ENCODE measurements at regions not wholly inside any gene's neighbourhood (a gene's known extent, or its start where the extent isn't known, plus 50 kb on each side); places are given as distances from the start of the nearest gene placed in this dataset.

DNA sequence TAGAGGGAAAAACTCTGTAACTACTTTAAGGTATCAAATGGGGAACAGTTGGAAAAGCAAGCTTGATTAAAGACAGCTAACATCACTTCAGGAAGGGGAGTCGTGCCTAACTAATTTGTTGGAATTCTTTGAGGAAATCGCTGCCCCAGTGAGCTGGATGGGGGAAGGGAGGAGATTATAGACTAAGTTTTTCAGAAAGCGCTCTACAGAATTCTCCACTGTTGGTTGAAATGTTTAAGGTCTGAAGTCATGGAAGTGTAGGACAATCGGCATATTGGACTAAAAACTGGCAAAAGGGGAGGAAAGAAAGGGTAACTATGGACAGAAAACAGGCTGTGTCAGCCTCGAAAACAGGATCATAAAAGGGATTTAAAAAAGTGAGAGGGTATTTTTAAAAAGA is 229.9 kb upstream of the HMGA2 start:
- H3K4me1 ChIP-seq (ENCODE audit: control insufficient read depth in 3 of 3, insufficient read depth in 3 of 3, low read length in 3 of 3) = no peaks in the 10 kb centered on the region
- no peaks in the 10 kb centered on the region for H3K9me3 ChIP-seq (ENCODE audit: control insufficient read depth in 3 of 3, low read length in 3 of 3)
- H3K9ac ChIP-seq (ENCODE audit: low read depth in 1 of 3, low read length in 3 of 3) = no peak overlapping the region
- peaks cover 0 to 6% (median 2%) of the 10 kb centered on the region in 3 donors for H3K27me3 ChIP-seq (ENCODE audit: control insufficient read depth in 3 of 3, insufficient read depth in 3 of 3, low read length in 3 of 3)
- H3K4me3 ChIP-seq (ENCODE audit: low read length in 3 of 3) = no peak overlapping the region
- no peak overlapping the region for H3K27ac ChIP-seq (ENCODE audit: low read depth, low read length)
- H3K36me3 ChIP-seq (ENCODE audit: control insufficient read depth in 3 of 3, insufficient read depth in 3 of 3, low read length in 3 of 3) = no peaks in the 10 kb centered on the region

DNA sequence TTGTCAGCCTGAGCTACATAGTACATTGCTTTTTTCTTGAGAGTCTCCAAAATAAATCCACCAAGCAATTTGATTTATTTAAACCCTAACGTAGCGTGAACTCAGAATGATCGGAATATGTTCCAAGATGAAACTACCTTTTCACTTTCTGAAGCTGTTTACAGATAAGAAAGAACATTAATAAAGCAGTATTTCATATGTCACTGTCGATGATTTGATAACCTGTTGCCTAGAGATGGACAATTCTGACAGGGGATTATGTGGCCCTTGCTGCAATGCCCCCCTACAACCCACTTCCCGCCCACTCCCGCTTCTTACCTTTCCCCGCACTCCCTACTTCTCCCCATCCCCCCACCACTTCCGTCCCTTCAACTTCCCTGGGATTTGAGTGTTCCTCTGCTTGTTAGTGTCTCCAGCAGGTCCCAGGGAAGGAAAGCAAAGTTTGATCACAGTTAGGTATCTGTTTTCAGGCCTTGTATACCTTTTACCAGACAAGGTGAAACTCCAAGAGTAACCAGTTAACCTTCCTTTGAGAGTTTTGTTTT is 229.2 kb upstream of the HMGA2 start:
- Histone ChIP-seq H3K36me3 (ENCODE audit: control insufficient read depth in 3 of 3, insufficient read depth in 3 of 3, low read length in 3 of 3) (no peaks in the 10 kb centered on the region), H3K9ac (ENCODE audit: low read depth in 1 of 3, low read length in 3 of 3) (no peak overlapping the region), H3K9me3 (ENCODE audit: control insufficient read depth in 3 of 3, low read length in 3 of 3) (no peaks in the 10 kb centered on the region), H3K4me3 (ENCODE audit: low read length in 3 of 3) (no peak overlapping the region), H3K4me1 (ENCODE audit: control insufficient read depth in 3 of 3, insufficient read depth in 3 of 3, low read length in 3 of 3) (no peaks in the 10 kb centered on the region), H3K27me3 (ENCODE audit: control insufficient read depth in 3 of 3, insufficient read depth in 3 of 3, low read length in 3 of 3) (peaks cover 0 to 6% (median 2%) of the 10 kb centered on the region in 3 donors), H3K27ac (ENCODE audit: low read depth, low read length) (no peak overlapping the region)

DNA sequence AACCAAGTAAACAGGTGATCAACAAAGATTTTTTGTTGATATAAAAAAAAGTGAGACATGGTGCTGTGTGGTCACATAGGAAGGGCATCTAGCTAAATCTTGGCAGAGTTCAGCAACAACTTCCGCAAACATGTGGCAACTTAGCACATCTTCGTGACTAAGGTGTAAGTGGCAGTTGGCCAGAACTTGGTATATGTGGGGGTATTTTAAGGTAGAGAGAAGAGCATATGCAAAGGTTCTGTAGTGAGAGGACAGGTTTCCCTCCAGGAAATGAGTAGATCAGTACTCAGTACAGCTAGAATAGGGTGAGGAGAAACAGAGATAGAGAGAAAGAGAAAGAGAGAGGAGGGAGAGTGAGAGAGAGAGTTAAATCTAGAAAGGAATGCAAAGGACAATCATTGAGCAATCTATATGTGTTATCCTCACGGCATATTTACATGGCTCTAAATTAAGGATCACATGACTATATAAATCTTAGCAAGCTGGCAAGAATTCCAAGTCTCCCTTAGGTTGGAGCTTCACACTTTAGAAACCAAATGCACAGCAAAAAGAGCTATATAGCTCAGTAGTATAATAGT is 227.7 kb upstream of the HMGA2 start:
- no peak overlapping the region for H3K27ac ChIP-seq (ENCODE audit: low read depth, low read length)
- H3K9me3 ChIP-seq (ENCODE audit: control insufficient read depth in 3 of 3, low read length in 3 of 3) = no peaks in the 10 kb centered on the region
- H3K4me1 ChIP-seq (ENCODE audit: control insufficient read depth in 3 of 3, insufficient read depth in 3 of 3, low read length in 3 of 3) = no peaks in the 10 kb centered on the region
- H3K27me3 ChIP-seq (ENCODE audit: control insufficient read depth in 3 of 3, insufficient read depth in 3 of 3, low read length in 3 of 3) = peaks cover 0 to 6% (median 2%) of the 10 kb centered on the region in 3 donors
- no peak overlapping the region for H3K9ac ChIP-seq (ENCODE audit: low read depth in 1 of 3, low read length in 3 of 3)
- no peaks in the 10 kb centered on the region for H3K36me3 ChIP-seq (ENCODE audit: control insufficient read depth in 3 of 3, insufficient read depth in 3 of 3, low read length in 3 of 3)
- no peak overlapping the region for H3K4me3 ChIP-seq (ENCODE audit: low read length in 3 of 3)

DNA sequence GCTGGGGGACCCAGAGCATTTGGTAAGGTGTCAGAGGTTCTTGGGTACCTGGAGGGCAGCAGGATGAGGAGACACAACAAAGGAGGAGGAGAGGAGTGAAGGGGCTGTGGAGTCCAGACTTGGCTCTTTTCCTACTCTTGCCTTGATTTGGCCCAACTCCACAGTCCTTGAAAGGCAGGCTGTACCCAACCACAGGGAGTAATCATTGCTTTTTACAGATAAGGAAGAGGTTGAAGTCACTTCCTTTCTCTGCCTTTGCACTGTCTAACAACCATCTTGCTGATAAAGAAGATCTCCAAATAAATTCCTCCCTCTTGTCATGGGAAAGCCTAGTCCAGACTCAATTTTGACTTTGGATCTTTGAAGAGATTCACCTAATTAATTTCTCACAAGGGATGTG is 226.8 kb upstream of the HMGA2 start:
- no peak overlapping the region for H3K4me3 ChIP-seq (ENCODE audit: low read length in 3 of 3)
- H3K27me3 ChIP-seq (ENCODE audit: control insufficient read depth in 3 of 3, insufficient read depth in 3 of 3, low read length in 3 of 3) = peaks cover 0 to 6% (median 2%) of the 10 kb centered on the region in 3 donors
- no peak overlapping the region for H3K27ac ChIP-seq (ENCODE audit: low read depth, low read length)
- H3K4me1 ChIP-seq (ENCODE audit: control insufficient read depth in 3 of 3, insufficient read depth in 3 of 3, low read length in 3 of 3) = no peaks in the 10 kb centered on the region
- H3K36me3 ChIP-seq (ENCODE audit: control insufficient read depth in 3 of 3, insufficient read depth in 3 of 3, low read length in 3 of 3) = no peaks in the 10 kb centered on the region
- H3K9me3 ChIP-seq (ENCODE audit: control insufficient read depth in 3 of 3, low read length in 3 of 3) = no peaks in the 10 kb centered on the region
- H3K9ac ChIP-seq (ENCODE audit: low read depth in 1 of 3, low read length in 3 of 3) = no peak overlapping the region

DNA sequence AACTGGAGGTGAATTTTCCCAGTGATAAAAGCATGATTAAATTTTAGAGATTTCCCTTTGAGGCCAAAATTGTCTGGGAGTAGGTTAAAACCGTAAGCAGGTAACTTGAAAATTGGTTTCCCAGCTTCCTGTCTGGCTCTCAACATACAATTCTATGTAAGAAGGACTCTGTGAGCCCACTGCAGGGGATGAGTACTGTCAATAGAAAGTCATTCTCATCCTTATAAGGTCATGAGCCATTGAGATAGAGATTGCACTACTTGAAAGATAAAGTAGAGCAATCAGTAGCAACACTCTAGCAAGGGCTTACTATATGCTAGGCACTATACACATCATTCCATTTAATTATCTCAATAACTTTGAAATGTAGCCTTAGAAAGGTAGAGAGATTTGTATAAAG is 225.6 kb upstream of the HMGA2 start:
- no peak overlapping the region for H3K4me3 ChIP-seq (ENCODE audit: low read length in 3 of 3)
- no peak overlapping the region for H3K9ac ChIP-seq (ENCODE audit: low read depth in 1 of 3, low read length in 3 of 3)
- no peak overlapping the region for H3K27ac ChIP-seq (ENCODE audit: low read depth, low read length)
- peaks cover 2 to 4% (median 3%) of the 10 kb centered on the region in 3 donors for H3K4me1 ChIP-seq (ENCODE audit: control insufficient read depth in 3 of 3, insufficient read depth in 3 of 3, low read length in 3 of 3)
- H3K9me3 ChIP-seq (ENCODE audit: control insufficient read depth in 3 of 3, low read length in 3 of 3) = no peaks in the 10 kb centered on the region
- no peaks in the 10 kb centered on the region for H3K36me3 ChIP-seq (ENCODE audit: control insufficient read depth in 3 of 3, insufficient read depth in 3 of 3, low read length in 3 of 3)
- H3K27me3 ChIP-seq (ENCODE audit: control insufficient read depth in 3 of 3, insufficient read depth in 3 of 3, low read length in 3 of 3) = peaks cover 0 to 6% (median 2%) of the 10 kb centered on the region in 3 donors

DNA sequence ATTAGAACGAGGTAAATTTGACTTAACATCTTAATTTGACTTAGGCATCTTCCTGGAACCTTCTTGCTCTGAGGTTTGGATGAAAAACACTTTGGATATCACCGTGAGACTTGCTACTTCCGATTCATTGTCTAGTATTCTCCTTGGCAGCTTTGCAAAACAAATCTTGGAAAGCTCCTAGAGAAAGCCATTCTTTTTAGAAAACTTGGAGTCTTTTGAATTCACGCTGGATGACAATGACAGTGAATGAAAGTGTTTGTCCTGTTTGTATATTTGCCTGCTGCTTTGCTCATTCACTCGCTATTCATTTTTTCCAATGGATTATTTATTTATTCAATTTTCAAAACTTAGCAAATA is 222.1 kb upstream of the HMGA2 start:
- Histone ChIP-seq H3K27me3 (ENCODE audit: control insufficient read depth in 3 of 3, insufficient read depth in 3 of 3, low read length in 3 of 3) (peaks cover 0 to 3% (median 0%) of the 10 kb centered on the region in 3 donors), H3K4me3 (ENCODE audit: low read length in 3 of 3) (peak overlapping the region in 1 of 3 donors; percentile 9), H3K9ac (ENCODE audit: low read depth in 1 of 3, low read length in 3 of 3) (no peak overlapping the region)

DNA sequence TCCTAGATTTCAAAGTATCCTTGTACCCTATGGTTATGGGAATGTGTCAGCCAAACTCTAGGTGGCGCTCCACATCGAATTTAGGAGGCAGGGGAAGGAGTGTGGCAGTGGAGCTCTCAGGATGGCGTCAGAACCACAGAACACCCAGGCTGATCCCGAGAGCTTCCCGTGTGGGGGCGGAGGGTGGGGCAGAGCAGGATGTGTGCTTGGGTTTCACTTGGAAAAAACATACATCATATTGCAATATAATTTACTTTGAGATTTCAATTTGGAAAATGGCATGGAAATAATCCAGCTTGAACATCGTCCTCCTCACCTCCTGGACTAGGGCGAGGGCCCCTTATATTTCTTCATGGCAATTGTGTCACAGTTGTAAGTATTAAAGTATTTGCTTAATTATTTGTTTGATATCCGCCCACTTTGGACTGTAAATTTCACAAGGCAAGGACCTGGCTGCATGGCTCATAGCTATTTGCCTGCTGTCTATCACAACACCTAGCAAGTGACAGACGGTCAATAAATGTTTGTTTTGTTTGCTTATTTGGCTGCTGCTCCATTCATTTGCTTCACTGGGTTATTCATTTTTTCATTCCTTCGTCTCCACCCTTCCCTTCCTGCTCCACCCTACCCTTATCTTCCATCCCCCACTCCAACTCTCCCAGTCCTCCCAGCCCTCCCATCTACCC is 221.5 kb upstream of the HMGA2 start:
- Histone ChIP-seq H3K4me3 (ENCODE audit: low read length in 3 of 3) (peak overlapping the region in 1 of 3 donors; percentile 9), H3K27me3 (ENCODE audit: control insufficient read depth in 3 of 3, insufficient read depth in 3 of 3, low read length in 3 of 3) (peaks cover 0 to 3% (median 0%) of the 10 kb centered on the region in 3 donors), H3K9me3 (ENCODE audit: control insufficient read depth in 3 of 3, low read length in 3 of 3) (peaks cover 0 to 3% (median 3%) of the 10 kb centered on the region in 3 donors), H3K9ac (ENCODE audit: low read depth in 1 of 3, low read length in 3 of 3) (no peak overlapping the region), H3K4me1 (ENCODE audit: control insufficient read depth in 3 of 3, insufficient read depth in 3 of 3, low read length in 3 of 3) (peaks cover 2 to 4% (median 3%) of the 10 kb centered on the region in 3 donors), H3K36me3 (ENCODE audit: control insufficient read depth in 3 of 3, insufficient read depth in 3 of 3, low read length in 3 of 3) (no peaks in the 10 kb centered on the region), H3K27ac (ENCODE audit: low read depth, low read length) (no peak overlapping the region)

More for the DNA sequence above, 222.1 kb upstream of the HMGA2 start:
- Histone ChIP-seq H3K9me3 (ENCODE audit: control insufficient read depth in 3 of 3, low read length in 3 of 3) (no peaks in the 10 kb centered on the region), H3K27ac (ENCODE audit: low read depth, low read length) (no peak overlapping the region), H3K4me1 (ENCODE audit: control insufficient read depth in 3 of 3, insufficient read depth in 3 of 3, low read length in 3 of 3) (peaks cover 2 to 4% (median 3%) of the 10 kb centered on the region in 3 donors), H3K36me3 (ENCODE audit: control insufficient read depth in 3 of 3, insufficient read depth in 3 of 3, low read length in 3 of 3) (no peaks in the 10 kb centered on the region)

DNA sequence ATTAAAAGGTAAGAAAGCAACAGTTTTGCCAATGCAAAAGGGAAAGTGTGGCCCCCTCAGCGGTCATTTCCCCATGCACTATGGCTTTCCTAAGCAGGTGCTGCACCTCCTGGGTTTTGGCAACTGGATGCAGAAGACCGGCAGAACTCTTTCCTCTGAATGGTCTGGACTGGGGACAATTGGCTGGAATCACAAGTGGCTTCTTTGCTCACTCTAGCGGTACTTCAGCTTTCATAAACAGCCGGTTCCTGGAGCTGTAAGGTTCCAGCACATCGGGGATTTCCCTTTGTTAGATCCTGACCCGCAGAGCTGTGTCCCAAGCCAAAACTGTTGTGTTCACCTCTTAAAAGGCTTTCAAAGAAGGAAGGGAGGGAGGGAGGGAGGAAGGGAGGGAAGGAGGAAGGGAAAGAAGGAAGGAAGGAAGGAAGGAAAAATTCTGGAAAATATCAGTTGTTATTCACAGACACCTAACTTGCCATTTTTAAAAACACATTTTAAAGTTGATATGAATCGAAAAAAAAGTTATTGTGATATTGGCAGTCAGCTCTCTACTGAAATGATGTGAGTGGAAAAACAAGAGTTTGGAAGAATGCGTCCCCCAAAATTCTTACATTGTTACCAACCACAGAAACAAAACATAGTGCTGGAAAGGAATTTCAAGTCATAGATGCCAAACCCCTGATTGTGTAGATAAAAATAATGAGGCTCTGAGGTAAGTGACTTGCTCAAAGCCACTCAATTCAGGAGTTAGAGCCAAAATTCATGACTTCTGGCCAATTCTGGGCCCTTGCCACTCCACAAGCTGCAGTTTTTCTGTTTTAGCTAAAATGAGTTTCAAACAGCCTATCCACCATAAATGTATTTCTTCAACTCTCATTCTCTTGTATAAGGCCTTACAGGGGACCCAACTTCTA is 220.6 kb upstream of the HMGA2 start:
- peaks cover 0 to 6% (median 4%) of the 10 kb centered on the region in 3 donors for H3K9me3 ChIP-seq (ENCODE audit: control insufficient read depth in 3 of 3, low read length in 3 of 3)
- H3K4me3 ChIP-seq (ENCODE audit: low read length in 3 of 3) = no peak overlapping the region
- H3K36me3 ChIP-seq (ENCODE audit: control insufficient read depth in 3 of 3, insufficient read depth in 3 of 3, low read length in 3 of 3) = no peaks in the 10 kb centered on the region
- peaks cover 0 to 3% (median 0%) of the 10 kb centered on the region in 3 donors for H3K27me3 ChIP-seq (ENCODE audit: control insufficient read depth in 3 of 3, insufficient read depth in 3 of 3, low read length in 3 of 3)
- H3K27ac ChIP-seq (ENCODE audit: low read depth, low read length) = no peak overlapping the region
- H3K4me1 ChIP-seq (ENCODE audit: control insufficient read depth in 3 of 3, insufficient read depth in 3 of 3, low read length in 3 of 3) = peaks cover 2 to 4% (median 3%) of the 10 kb centered on the region in 3 donors
- no peak overlapping the region for H3K9ac ChIP-seq (ENCODE audit: low read depth in 1 of 3, low read length in 3 of 3)

DNA sequence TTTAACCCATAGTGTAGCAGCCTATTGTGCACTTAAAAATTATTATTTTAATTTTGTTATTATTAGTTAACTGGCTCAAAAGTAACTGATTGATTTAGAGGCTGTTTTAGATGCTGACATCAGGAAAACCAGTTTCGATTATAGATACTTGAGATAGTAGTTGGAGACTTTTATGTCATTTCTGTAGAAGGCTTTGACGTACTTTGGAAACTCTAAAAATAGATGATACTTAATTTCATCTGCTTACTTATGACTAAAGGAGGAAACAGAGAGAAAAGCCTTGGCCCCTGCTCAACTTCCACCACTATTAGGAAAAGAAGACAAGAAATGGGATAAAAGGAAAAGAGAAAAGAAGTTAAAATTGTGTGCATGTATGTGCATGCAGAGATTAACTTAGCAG is 219.3 kb upstream of the HMGA2 start:
- Histone ChIP-seq H3K9ac (ENCODE audit: low read depth in 1 of 3, low read length in 3 of 3) (no peak overlapping the region), H3K27me3 (ENCODE audit: control insufficient read depth in 3 of 3, insufficient read depth in 3 of 3, low read length in 3 of 3) (no peaks in the 10 kb centered on the region), H3K36me3 (ENCODE audit: control insufficient read depth in 3 of 3, insufficient read depth in 3 of 3, low read length in 3 of 3) (no peaks in the 10 kb centered on the region), H3K4me1 (ENCODE audit: control insufficient read depth in 3 of 3, insufficient read depth in 3 of 3, low read length in 3 of 3) (peaks cover 2 to 4% (median 3%) of the 10 kb centered on the region in 3 donors), H3K4me3 (ENCODE audit: low read length in 3 of 3) (no peak overlapping the region), H3K9me3 (ENCODE audit: control insufficient read depth in 3 of 3, low read length in 3 of 3) (peaks cover 0 to 6% (median 4%) of the 10 kb centered on the region in 3 donors), H3K27ac (ENCODE audit: low read depth, low read length) (no peak overlapping the region)
